Tibial nerve (tissue), 4 donors: ENCODE measurements at regions not wholly inside any gene's neighbourhood (a gene's known extent, or its start where the extent isn't known, plus 50 kb on each side); places are given as distances from the start of the nearest gene placed in this dataset.

ENCODE experiments used
- EP300 ChIP-seq, 2 donors: sonication (generic); formaldehyde crosslinking; IDR thresholded peaks; one replicate each; pipeline ENCODE4 v1.6.1; 2017; ENCODE audit warnings: antibody characterized with exemption in 2 of 2, mild to moderate bottlenecking in 1 of 2
- TF ChIP-seq, protein P1 (sequence below), 5 experiments: fragments of 200-600 bp in 3 of 5; fragments of 450-650 bp in 2 of 5; sonication (generic) in 3 of 5; IDR thresholded peaks; one replicate each; pipeline ENCODE4 v1.5.1; 2016 to 2019; ENCODE audit warnings: antibody characterized with exemption in 5 of 5, mild to moderate bottlenecking in 3 of 5, moderate library complexity in 2 of 5

DNA sequence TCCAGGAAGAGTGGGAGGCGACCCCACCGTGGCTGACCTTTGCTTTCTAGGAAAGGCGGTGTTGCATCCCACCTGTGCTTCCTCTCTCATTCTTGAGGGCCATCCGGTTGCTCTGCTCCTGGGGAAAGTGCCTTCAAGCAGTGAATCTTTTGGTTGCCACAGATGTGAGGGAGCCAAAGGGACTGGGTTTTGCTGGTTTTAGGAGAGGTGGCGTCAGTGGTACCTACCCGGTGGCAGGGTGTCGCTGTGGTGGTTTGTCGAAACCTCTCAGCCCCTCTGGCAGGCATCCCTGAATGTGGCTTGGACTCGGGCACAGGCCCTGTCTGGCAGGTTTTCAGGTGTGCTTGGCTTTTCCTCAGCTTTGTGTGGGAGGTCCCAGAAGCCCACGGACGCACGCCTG is 611.5 kb downstream of the KCNJ18 start:
- TF ChIP-seq, protein P1, sequence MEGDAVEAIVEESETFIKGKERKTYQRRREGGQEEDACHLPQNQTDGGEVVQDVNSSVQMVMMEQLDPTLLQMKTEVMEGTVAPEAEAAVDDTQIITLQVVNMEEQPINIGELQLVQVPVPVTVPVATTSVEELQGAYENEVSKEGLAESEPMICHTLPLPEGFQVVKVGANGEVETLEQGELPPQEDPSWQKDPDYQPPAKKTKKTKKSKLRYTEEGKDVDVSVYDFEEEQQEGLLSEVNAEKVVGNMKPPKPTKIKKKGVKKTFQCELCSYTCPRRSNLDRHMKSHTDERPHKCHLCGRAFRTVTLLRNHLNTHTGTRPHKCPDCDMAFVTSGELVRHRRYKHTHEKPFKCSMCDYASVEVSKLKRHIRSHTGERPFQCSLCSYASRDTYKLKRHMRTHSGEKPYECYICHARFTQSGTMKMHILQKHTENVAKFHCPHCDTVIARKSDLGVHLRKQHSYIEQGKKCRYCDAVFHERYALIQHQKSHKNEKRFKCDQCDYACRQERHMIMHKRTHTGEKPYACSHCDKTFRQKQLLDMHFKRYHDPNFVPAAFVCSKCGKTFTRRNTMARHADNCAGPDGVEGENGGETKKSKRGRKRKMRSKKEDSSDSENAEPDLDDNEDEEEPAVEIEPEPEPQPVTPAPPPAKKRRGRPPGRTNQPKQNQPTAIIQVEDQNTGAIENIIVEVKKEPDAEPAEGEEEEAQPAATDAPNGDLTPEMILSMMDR (IDR thresholded peaks at IDR 0.05), result no peak
- TF ChIP-seq EP300 (IDR thresholded peaks at IDR 0.05), result no peak
